ENCODE measurements at regions not wholly inside any gene's neighbourhood (a gene's known extent, or its start where the extent isn't known, plus 50 kb on each side); places are given as distances from the start of the nearest gene placed in this dataset.

- ChIA-PET CTCF (interaction anchor here (1.0 kb wide), 1 partner anchor 9 kb away, joined by 3 read pairs; no protein-coding TSS in a partner anchor), RAD21 (ENCODE audit: unreplicated experiment) (no interaction called here), POLR2A (no interaction called here), SMC1A (ENCODE audit: uncharacterized antibody, unreplicated experiment) (interaction anchor here (1.0 to 1.2 kb wide), 2 partner anchors 25 to 57 kb away, joined by 4 to 5 read pairs; no protein-coding TSS in a partner anchor)
- DNase-seq (ENCODE audit: low read depth, low spot score): no peak
- TF ChIP-seq CBX3 (IDR thresholded peaks at IDR 0.05; ENCODE audit: borderline replicate concordance, low read depth): no peak
- TF ChIP-seq PAX8 (IDR thresholded peaks at IDR 0.05): no peak
- no peak for TF ChIP-seq PAX5 (IDR thresholded peaks at IDR 0.05; ENCODE audit: borderline replicate concordance, low read depth, low read length)
- TF ChIP-seq CHD2 (IDR thresholded peaks at IDR 0.05; ENCODE audit: borderline replicate concordance, low read depth, low read length): no peak
- no peak for TF ChIP-seq EGR1 (IDR thresholded peaks at IDR 0.05; ENCODE audit: borderline replicate concordance in 1 of 2, low read depth in 2 of 2, low read length in 2 of 2)
- no peak for TF ChIP-seq RAD21 (IDR thresholded peaks at IDR 0.05; ENCODE audit: insufficient read depth, low read depth, low read length)
- TF ChIP-seq, protein P1, sequence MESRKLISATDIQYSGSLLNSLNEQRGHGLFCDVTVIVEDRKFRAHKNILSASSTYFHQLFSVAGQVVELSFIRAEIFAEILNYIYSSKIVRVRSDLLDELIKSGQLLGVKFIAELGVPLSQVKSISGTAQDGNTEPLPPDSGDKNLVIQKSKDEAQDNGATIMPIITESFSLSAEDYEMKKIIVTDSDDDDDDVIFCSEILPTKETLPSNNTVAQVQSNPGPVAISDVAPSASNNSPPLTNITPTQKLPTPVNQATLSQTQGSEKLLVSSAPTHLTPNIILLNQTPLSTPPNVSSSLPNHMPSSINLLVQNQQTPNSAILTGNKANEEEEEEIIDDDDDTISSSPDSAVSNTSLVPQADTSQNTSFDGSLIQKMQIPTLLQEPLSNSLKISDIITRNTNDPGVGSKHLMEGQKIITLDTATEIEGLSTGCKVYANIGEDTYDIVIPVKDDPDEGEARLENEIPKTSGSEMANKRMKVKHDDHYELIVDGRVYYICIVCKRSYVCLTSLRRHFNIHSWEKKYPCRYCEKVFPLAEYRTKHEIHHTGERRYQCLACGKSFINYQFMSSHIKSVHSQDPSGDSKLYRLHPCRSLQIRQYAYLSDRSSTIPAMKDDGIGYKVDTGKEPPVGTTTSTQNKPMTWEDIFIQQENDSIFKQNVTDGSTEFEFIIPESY (IDR thresholded peaks at IDR 0.05): no peak
- no peak overlapping the region for H3K4me2 ChIP-seq (ENCODE audit: control insufficient read depth, insufficient read depth)
- BruUV-seq (replicated peaks): no TSS peak
- in situ Hi-C loops (cut with MboI) (no loop called here), intact Hi-C loops (cut with micrococcal nuclease; ENCODE audit: unreplicated experiment) (no loop called here)
- peaks cover 0 to 2% of the 10 kb centered on the region in 2 experiments; a peak in 1 of 4 replicates for H3K36me3 ChIP-seq (ENCODE audit: control insufficient read depth in 2 of 2, insufficient read depth in 2 of 2, low read length in 1 of 2)
- FAIRE-seq: no peak
- H3K9me3 ChIP-seq (replicated peaks; ENCODE audit: control insufficient read depth, insufficient read depth, low read length): peaks cover 4% of the 10 kb centered on the region
- no peaks in the 10 kb centered on the region for H3K27me3 ChIP-seq (replicated peaks in 1 of 2; ENCODE audit: control insufficient read depth in 2 of 2, insufficient read depth in 2 of 2, low read length in 1 of 2)
- no peaks in the 10 kb centered on the region for H3K79me2 ChIP-seq (ENCODE audit: control insufficient read depth, insufficient read depth, low read length)
- WGBS (ENCODE audit: insufficient coverage, insufficient replicate concordance, low lambda C conversion rate, missing lambda C conversion rate): 39% methylated on average over 6 of the region's 6 CpGs
- H3K4me3 ChIP-seq: no peak overlapping the region
- no peak overlapping the region for H3K9ac ChIP-seq (ENCODE audit: control insufficient read depth, insufficient read depth, low read length)
- H2AFZ ChIP-seq (ENCODE audit: control insufficient read depth, low read depth, low read length): no peak overlapping the region
- H3K27ac ChIP-seq (ENCODE audit: control insufficient read depth, insufficient read depth): no peak overlapping the region
- H4K20me1 ChIP-seq (ENCODE audit: control insufficient read depth, insufficient read depth): no peaks in the 10 kb centered on the region
- H3K4me1 ChIP-seq (ENCODE audit: control insufficient read depth, insufficient read depth, low read length): peaks cover 13% of the 10 kb centered on the region
- ATAC-seq: no peak
Measured at GRCh38 chr11:119784421-119784820, 55.4 kb upstream of the NECTIN1 start.
